ENCODE measurements at regions not wholly inside any gene's neighbourhood (a gene's known extent, or its start where the extent isn't known, plus 50 kb on each side); places are given as distances from the start of the nearest gene placed in this dataset.

GRCh38 chr1:119275145-119276134 lies 93.1 kb upstream of the HAO2 start:
- peak in 4 of 5 experiments; percentile 33 to 69 (median 46) for TF ChIP-seq CTCF (IDR thresholded peaks at IDR 0.05 in 4 of 5, conservative IDR thresholded peaks at IDR 0.05 in 1 of 5)
- TF ChIP-seq POLR2A (IDR thresholded peaks at IDR 0.05), result no peak

All from gastrocnemius medialis (tissue), 4 donors.